Mesendoderm (in vitro differentiated cells): ENCODE measurements at regions not wholly inside any gene's neighbourhood (a gene's known extent, or its start where the extent isn't known, plus 50 kb on each side); places are given as distances from the start of the nearest gene placed in this dataset.

ENCODE experiments used
- DNase-seq: peaks from one replicate; pipeline ENCODE4 v3.0.0; 2013
- H2AK5ac ChIP-seq: 2 replicates; pipeline ENCODE4 v1.6.1; 2013; ENCODE audit warnings: low read length, inconsistent platforms
- H2BK120ac ChIP-seq: 2 replicates; pipeline ENCODE4 v1.6.1; 2013; ENCODE audit warnings: low read depth, mild to moderate bottlenecking, low read length, moderate library complexity, mixed read lengths
- H2BK15ac ChIP-seq: replicated peaks from 2 replicates; pipeline ENCODE4 v1.6.1; 2013; ENCODE audit warnings: low read depth, mild to moderate bottlenecking, moderate library complexity
- H2BK5ac ChIP-seq: 2 replicates; pipeline ENCODE4 v1.6.1; 2013; ENCODE audit warnings: low read length, inconsistent platforms
- H3K18ac ChIP-seq: 2 replicates; pipeline ENCODE4 v1.6.1; 2013; ENCODE audit warnings: mild to moderate bottlenecking, low read length, mixed read lengths
- H3K23ac ChIP-seq: one replicate; pipeline ENCODE4 v1.6.1; 2013; ENCODE audit warnings: low read length
- H3K27ac ChIP-seq: 2 replicates; pipeline ENCODE4 v1.5.1; 2013; ENCODE audit warnings: low read depth, mild to moderate bottlenecking, inconsistent platforms, low read length, moderate library complexity
- H3K27me3 ChIP-seq: 2 replicates; pipeline ENCODE4 v1.6.1; 2013; ENCODE audit warnings: low read length, control low read depth, mild to moderate bottlenecking, inconsistent platforms; ENCODE audit not compliant: insufficient read depth, poor library complexity
- H3K36me3 ChIP-seq: 2 replicates; pipeline ENCODE4 v1.6.1; 2013; ENCODE audit warnings: low read length, inconsistent platforms; ENCODE audit not compliant: control insufficient read depth, insufficient read depth
- H3K4ac ChIP-seq: one replicate; pipeline ENCODE4 v1.6.1; 2013; ENCODE audit warnings: low read depth, mild to moderate bottlenecking, low read length, moderate library complexity
- H3K4me1 ChIP-seq: 2 replicates; pipeline ENCODE4 v1.6.1; 2013; ENCODE audit warnings: low read depth, low read length, inconsistent platforms; ENCODE audit not compliant: control insufficient read depth
- H3K4me2 ChIP-seq: 2 replicates; pipeline ENCODE4 v1.6.1; 2013; ENCODE audit warnings: low read length
- H3K4me3 ChIP-seq: 2 replicates; pipeline ENCODE4 v1.5.1; 2013; ENCODE audit warnings: mild to moderate bottlenecking, low read length
- H3K56ac ChIP-seq: one replicate; pipeline ENCODE4 v1.6.1; 2013; ENCODE audit warnings: low read length
- H3K79me1 ChIP-seq: 2 replicates; pipeline ENCODE4 v1.6.1; 2013; ENCODE audit warnings: low read length, inconsistent platforms
- H3K79me2 ChIP-seq: 2 replicates; pipeline ENCODE4 v1.6.1; 2013; ENCODE audit warnings: mild to moderate bottlenecking, low read length; ENCODE audit not compliant: control insufficient read depth, insufficient read depth
- H3K9ac ChIP-seq: 2 replicates; pipeline ENCODE4 v1.6.1; 2013; ENCODE audit warnings: low read length, inconsistent platforms
- H4K5ac ChIP-seq: one replicate; pipeline ENCODE4 v1.6.1; 2013; ENCODE audit warnings: low read length
- H4K8ac ChIP-seq: one replicate; pipeline ENCODE4 v1.6.1; 2013; ENCODE audit warnings: low read depth, mild to moderate bottlenecking, control low read depth, low read length, moderate library complexity
- WGBS: extraction: QIAGEN DNeasy Blood & Tissue Kit; methylation state at CpG from one replicate; pipeline ENCODE4 v1.1.7; 2013; ENCODE audit warnings: low lambda C conversion rate, missing lambda C conversion rate; ENCODE audit not compliant: insufficient coverage; ENCODE audit errors: extremely low coverage; 5-methylcytosine and 5-hydroxymethylcytosine counted together

- Histone ChIP-seq H2BK120ac (no peak overlapping the region), H3K23ac (no peak overlapping the region), H3K9ac (no peak overlapping the region), H3K18ac (no peak overlapping the region), H2BK5ac (no peak overlapping the region), H3K4me1 (no peaks in the 10 kb centered on the region), H3K79me1 (no peaks in the 10 kb centered on the region), H3K4me3 (no peak overlapping the region), H3K4me2 (no peak overlapping the region), H3K36me3 (no peaks in the 10 kb centered on the region), H3K79me2 (no peaks in the 10 kb centered on the region), H2BK15ac (no peak overlapping the region), H2AK5ac (no peak overlapping the region), H3K27ac (no peak overlapping the region), H3K56ac (no peak overlapping the region), H4K8ac (no peak overlapping the region), H4K5ac (no peak overlapping the region), H3K4ac (no peak overlapping the region), H3K27me3 (no peaks in the 10 kb centered on the region)
- no CpG with 5 or more reads among the region's 4 CpGs for WGBS
- DNase-seq = no peak
These were observed 81.5 kb downstream of the COX18 start for GRCh38 chr4:72987741-72988729.

GRCh38 chr4:72984351-72984750, 85.2 kb downstream of the COX18 start:
- no peaks in the 10 kb centered on the region for H3K36me3 ChIP-seq
- no peak for DNase-seq
- no CpG with 5 or more reads among the region's 4 CpGs for WGBS

GRCh38 chr4:72983709-72984108, 85.8 kb downstream of the COX18 start:
- Histone ChIP-seq H2AK5ac (no peak overlapping the region), H3K4ac (no peak overlapping the region)

More at GRCh38 chr4:72984351-72984750, 85.2 kb downstream of the COX18 start:
- H3K79me1 ChIP-seq = no peaks in the 10 kb centered on the region
- H2AK5ac ChIP-seq = no peak overlapping the region
- no peak overlapping the region for H2BK120ac ChIP-seq
- H3K4me2 ChIP-seq = no peak overlapping the region
- no peak overlapping the region for H3K9ac ChIP-seq
- H3K4me3 ChIP-seq = no peak overlapping the region
- H2BK5ac ChIP-seq = no peak overlapping the region
- no peak overlapping the region for H3K18ac ChIP-seq
- no peaks in the 10 kb centered on the region for H3K4me1 ChIP-seq
- no peak overlapping the region for H3K23ac ChIP-seq
- H3K4ac ChIP-seq = no peak overlapping the region
- H4K8ac ChIP-seq = no peak overlapping the region
- H3K27ac ChIP-seq = no peak overlapping the region
- no peak overlapping the region for H3K56ac ChIP-seq
- no peak overlapping the region for H2BK15ac ChIP-seq
- no peaks in the 10 kb centered on the region for H3K27me3 ChIP-seq
- no peak overlapping the region for H4K5ac ChIP-seq
- no peaks in the 10 kb centered on the region for H3K79me2 ChIP-seq

GRCh38 chr4:72977936-72978485, 91.5 kb downstream of the COX18 start:
- H4K5ac ChIP-seq = no peak overlapping the region
- no peaks in the 10 kb centered on the region for H3K79me2 ChIP-seq
- no peaks in the 10 kb centered on the region for H3K79me1 ChIP-seq
- no peak overlapping the region for H3K27ac ChIP-seq
- H4K8ac ChIP-seq = no peak overlapping the region
- no peak overlapping the region for H2BK120ac ChIP-seq
- H3K23ac ChIP-seq = no peak overlapping the region
- no peak overlapping the region for H3K4me3 ChIP-seq
- no peak overlapping the region for H3K56ac ChIP-seq
- no peaks in the 10 kb centered on the region for H3K4me1 ChIP-seq
- no peaks in the 10 kb centered on the region for H3K36me3 ChIP-seq
- no peak overlapping the region for H2BK5ac ChIP-seq
- H2AK5ac ChIP-seq = no peak overlapping the region
- H3K27me3 ChIP-seq = no peaks in the 10 kb centered on the region
- H3K9ac ChIP-seq = no peak overlapping the region
- no peak overlapping the region for H3K18ac ChIP-seq
- H3K4ac ChIP-seq = no peak overlapping the region
- H2BK15ac ChIP-seq = no peak overlapping the region
- H3K4me2 ChIP-seq = no peak overlapping the region
- no peak for DNase-seq
- no CpG with 5 or more reads among the region's 5 CpGs for WGBS

More at GRCh38 chr4:72983709-72984108, 85.8 kb downstream of the COX18 start:
- no peak overlapping the region for H4K8ac ChIP-seq
- no peak overlapping the region for H3K27ac ChIP-seq
- H3K36me3 ChIP-seq = no peaks in the 10 kb centered on the region
- no peaks in the 10 kb centered on the region for H3K4me1 ChIP-seq
- H3K4me2 ChIP-seq = no peak overlapping the region
- H3K18ac ChIP-seq = no peak overlapping the region
- no peak overlapping the region for H3K4me3 ChIP-seq
- H2BK5ac ChIP-seq = no peak overlapping the region
- no peaks in the 10 kb centered on the region for H3K79me1 ChIP-seq
- no peak overlapping the region for H4K5ac ChIP-seq
- no peak overlapping the region for H2BK15ac ChIP-seq
- no peaks in the 10 kb centered on the region for H3K27me3 ChIP-seq
- DNase-seq = no peak
- no peak overlapping the region for H3K23ac ChIP-seq
- WGBS = no CpG with 5 or more reads among the region's 2 CpGs
- H2BK120ac ChIP-seq = no peak overlapping the region
- H3K9ac ChIP-seq = no peak overlapping the region
- no peak overlapping the region for H3K56ac ChIP-seq
- no peaks in the 10 kb centered on the region for H3K79me2 ChIP-seq

- Histone ChIP-seq H2BK120ac (no peak overlapping the region), H3K4me3 (no peak overlapping the region), H3K9ac (no peak overlapping the region), H3K18ac (no peak overlapping the region), H4K5ac (no peak overlapping the region), H2AK5ac (no peak overlapping the region), H3K36me3 (no peaks in the 10 kb centered on the region), H3K79me1 (no peaks in the 10 kb centered on the region), H3K4ac (no peak overlapping the region), H3K27me3 (no peaks in the 10 kb centered on the region), H3K4me2 (no peak overlapping the region), H3K27ac (no peak overlapping the region), H4K8ac (no peak overlapping the region), H3K23ac (no peak overlapping the region), H2BK5ac (no peak overlapping the region), H3K79me2 (no peaks in the 10 kb centered on the region), H2BK15ac (no peak overlapping the region), H3K56ac (no peak overlapping the region), H3K4me1 (no peaks in the 10 kb centered on the region)
- DNase-seq = no peak
These were observed 94.1 kb downstream of the COX18 start for GRCh38 chr4:72975488-72975784.
